Keratinocyte (primary cell): ENCODE measurements at regions not wholly inside any gene's neighbourhood (a gene's known extent, or its start where the extent isn't known, plus 50 kb on each side); places are given as distances from the start of the nearest gene placed in this dataset.

Experiments
- DNase-seq: peaks from one replicate; pipeline ENCODE4 v3.0.0-alpha.2; 2011; ENCODE audit warnings: low read depth, missing footprints, low spot score
- FAIRE-seq: peaks from 2 replicates; lab custom pipeline; 2011; peaks lifted over from hg19 to GRCh38; lab: Jason Lieb, UNC
- H2AFZ ChIP-seq: 2 replicates; pipeline ENCODE4 v1.6.0; 2012; ENCODE audit warnings: low read length, control low read depth, inconsistent platforms; ENCODE audit not compliant: control insufficient read depth
- H3K27ac ChIP-seq: 2 replicates; pipeline ENCODE4 v1.5.1; 2011; ENCODE audit warnings: low read length; ENCODE audit not compliant: control insufficient read depth, insufficient read depth
- H3K27me3 ChIP-seq: 3 replicates; pipeline ENCODE4 v1.6.0; 2011; ENCODE audit warnings: low read length; ENCODE audit not compliant: control insufficient read depth, insufficient read depth; ENCODE audit errors: extremely low read depth
- H3K36me3 ChIP-seq, 2 experiments: 2 replicates in 1 of 2; 3 replicates in 1 of 2; pipeline ENCODE4 v1.5.1; 2011; ENCODE audit warnings: low read length in 2 of 2, mild to moderate bottlenecking in 1 of 2; ENCODE audit not compliant: control insufficient read depth in 2 of 2, insufficient read depth in 2 of 2; ENCODE audit errors: extremely low read depth in 1 of 2
- H3K4me1 ChIP-seq: 3 replicates; pipeline ENCODE4 v1.5.1; 2011; ENCODE audit warnings: low read length; ENCODE audit not compliant: control insufficient read depth, insufficient read depth; ENCODE audit errors: extremely low read depth
- H3K4me2 ChIP-seq: 3 replicates; pipeline ENCODE4 v1.6.0; 2011; ENCODE audit warnings: low read depth, low read length; ENCODE audit not compliant: control insufficient read depth, insufficient read depth; ENCODE audit errors: extremely low read depth
- H3K4me3 ChIP-seq, 3 experiments: fragments of 200-600 bp in 1 of 3; sonication (generic) in 1 of 3; 2 replicates in 2 of 3; 3 replicates in 1 of 3; pipeline ENCODE4 v1.5.1; 2011 to 2016; ENCODE audit warnings: low read length in 3 of 3, mild to moderate bottlenecking in 3 of 3, control low read depth in 2 of 3, inconsistent platforms in 1 of 3, low read depth in 1 of 3, mixed read lengths in 1 of 3, mixed run types in 1 of 3, moderate library complexity in 1 of 3; ENCODE audit not compliant: control insufficient read depth in 2 of 3, insufficient read depth in 2 of 3; ENCODE audit errors: extremely low read depth in 1 of 3
- H3K79me2 ChIP-seq: 2 replicates; pipeline ENCODE4 v1.6.0; 2012; ENCODE audit warnings: low read length; ENCODE audit not compliant: control insufficient read depth, insufficient read depth
- H3K9ac ChIP-seq: 3 replicates; pipeline ENCODE4 v1.6.0; 2011; ENCODE audit warnings: low read length; ENCODE audit not compliant: control insufficient read depth, insufficient read depth; ENCODE audit errors: extremely low read depth
- H3K9me1 ChIP-seq: 3 replicates; pipeline ENCODE4 v1.6.0; 2011; ENCODE audit warnings: low read length; ENCODE audit not compliant: control insufficient read depth, insufficient read depth; ENCODE audit errors: extremely low read depth
- H3K9me3 ChIP-seq: 2 replicates; pipeline ENCODE4 v1.5.1; 2012; ENCODE audit warnings: low read depth, low read length; ENCODE audit not compliant: control insufficient read depth
- H4K20me1 ChIP-seq: 3 replicates; pipeline ENCODE4 v1.6.0; 2011; ENCODE audit warnings: low read length; ENCODE audit not compliant: control insufficient read depth, insufficient read depth; ENCODE audit errors: extremely low read depth
- CTCF ChIP-seq, 3 experiments: IDR thresholded peaks in 1 of 3; conservative IDR thresholded peaks in 1 of 3; optimal IDR thresholded peaks in 1 of 3; 2 replicates in 2 of 3; 3 replicates in 1 of 3; pipeline versions ENCODE3 to v1.5.1; 2011; ENCODE audit warnings: low read length in 3 of 3, mild to moderate bottlenecking in 3 of 3, moderate library complexity in 2 of 3, control low read depth in 1 of 3, inconsistent platforms in 1 of 3; ENCODE audit not compliant: insufficient read depth in 2 of 3; ENCODE audit errors: extremely low read depth in 1 of 3
- EZH2 ChIP-seq: IDR thresholded peaks from one replicate; pipeline ENCODE4 v1.6.1; 2012; ENCODE audit warnings: inconsistent platforms, mild to moderate bottlenecking, low read length, moderate library complexity
- dilution Hi-C: fragments of 300-500 bp; cut with MboI; formaldehyde crosslinking; loops from one replicate; pipeline ENCODE4 v1.7.0; 2020; ENCODE audit warnings: low sequenced_read_pairs; ENCODE audit not compliant: extremely low pct_ligation_motif_present

DNA sequence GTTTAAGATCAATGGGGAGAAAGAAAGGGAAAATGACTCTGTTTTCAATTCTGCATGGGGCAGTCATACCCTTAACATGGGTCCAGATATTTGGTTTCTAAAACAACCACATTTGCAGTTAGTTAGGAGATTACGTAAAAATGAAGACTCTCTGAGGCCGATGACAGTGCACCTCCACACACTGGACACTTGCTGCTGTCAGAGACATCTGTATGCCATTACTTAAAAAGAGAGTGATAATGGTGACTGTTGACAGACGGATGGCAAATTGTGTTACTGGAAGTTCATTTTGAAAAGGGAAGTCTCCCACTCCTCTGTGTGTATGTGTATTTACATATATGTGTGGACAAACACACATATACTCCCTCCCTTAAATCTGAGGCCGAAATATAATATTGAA, 304.5 kb upstream of the SEMA6D start:
- Histone ChIP-seq H3K79me2 (no peaks in the 10 kb centered on the region), H3K4me2 (no peak overlapping the region), H3K4me3 (no peak overlapping the region), H3K27me3 (no peaks in the 10 kb centered on the region), H4K20me1 (no peaks in the 10 kb centered on the region), H3K27ac (no peak overlapping the region), H3K9me3 (no peaks in the 10 kb centered on the region), H3K9me1 (no peaks in the 10 kb centered on the region), H2AFZ (no peak overlapping the region), H3K9ac (no peak overlapping the region), H3K4me1 (no peaks in the 10 kb centered on the region), H3K36me3 (no peaks in the 10 kb centered on the region)
- TF ChIP-seq EZH2 (no peak), CTCF (optimal IDR thresholded peaks at IDR 0.05 in 1 of 3, IDR thresholded peaks at IDR 0.05 in 1 of 3, conservative IDR thresholded peaks at IDR 0.05 in 1 of 3; ENCODE audit: extremely low read depth in 1 of 3, insufficient read depth in 2 of 3, low read length in 3 of 3) (no peak)
- FAIRE-seq (no peak), DNase-seq (no peak)
- dilution Hi-C loops, result no loop called here

DNA sequence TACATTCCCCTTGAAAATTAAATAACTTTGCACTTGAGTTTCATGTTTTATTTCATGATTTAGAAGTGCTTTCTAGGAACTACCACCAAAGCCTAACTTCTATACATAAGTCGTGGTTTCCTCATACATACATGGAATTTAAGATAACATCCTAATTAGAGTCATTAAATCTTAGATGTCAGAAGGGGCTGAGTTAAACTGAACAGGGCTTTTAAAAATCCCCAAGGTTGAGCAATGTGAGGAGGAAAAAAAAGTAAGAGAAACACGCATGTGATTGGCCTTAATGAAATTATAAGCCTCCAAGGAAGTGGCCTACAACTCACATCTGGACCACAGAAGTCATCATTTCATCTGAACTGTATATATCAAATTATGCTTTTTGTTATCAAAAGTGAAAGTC, 303.1 kb upstream of the SEMA6D start:
- DNase-seq (no peak), FAIRE-seq (no peak)
- Histone ChIP-seq H4K20me1 (no peaks in the 10 kb centered on the region), H3K9me3 (no peaks in the 10 kb centered on the region), H3K4me1 (no peaks in the 10 kb centered on the region), H3K27me3 (no peaks in the 10 kb centered on the region), H3K27ac (no peak overlapping the region), H3K9me1 (no peaks in the 10 kb centered on the region), H3K4me3 (no peak overlapping the region), H3K79me2 (no peaks in the 10 kb centered on the region), H3K9ac (no peak overlapping the region), H3K4me2 (no peak overlapping the region), H3K36me3 (no peaks in the 10 kb centered on the region), H2AFZ (no peak overlapping the region)
- TF ChIP-seq CTCF (optimal IDR thresholded peaks at IDR 0.05 in 1 of 3, IDR thresholded peaks at IDR 0.05 in 1 of 3, conservative IDR thresholded peaks at IDR 0.05 in 1 of 3; ENCODE audit: extremely low read depth in 1 of 3, insufficient read depth in 2 of 3, low read length in 3 of 3) (no peak), EZH2 (no peak)
- dilution Hi-C loops, result no loop called here
